CD4-positive, alpha-beta memory T cell (primary cell): ENCODE measurements at regions not wholly inside any gene's neighbourhood (a gene's known extent, or its start where the extent isn't known, plus 50 kb on each side); places are given as distances from the start of the nearest gene placed in this dataset.
"Not testable (repeated sequence)": the region's sequence is repeated elsewhere in the genome, so short reads cannot be mapped to it uniquely, and the experiment has no call there.

ENCODE experiments used
- CTCF ChIA-PET: fragments of 350-600 bp; sonication (Branson Sonifier 250); formaldehyde crosslinking; loops from one replicate; lab custom pipeline; 2021; ENCODE audit warnings: inconsistent platforms; ENCODE audit not compliant: partially characterized antibody; lab: Charles Lee
- POLR2A ChIA-PET: fragments of 350-600 bp; sonication (Branson Sonifier 250); formaldehyde crosslinking; loops from one replicate; lab custom pipeline; 2021; ENCODE audit not compliant: partially characterized antibody; lab: Charles Lee
- DNase-seq, 5 donors: peaks; one replicate each; pipeline versions ENCODE4 v3.0.0 to v3.0.0-alpha.2; 2020 to 2022; ENCODE audit warnings: mixed read lengths in 1 of 5
- H3K27ac ChIP-seq: one replicate; pipeline ENCODE4 v1.7.0; 2013; ENCODE audit warnings: low read depth, low read length
- H3K27me3 ChIP-seq: 2 replicates; pipeline ENCODE4 v1.7.0; 2013; ENCODE audit warnings: mild to moderate bottlenecking, low read length, moderate library complexity; ENCODE audit not compliant: insufficient read depth
- H3K36me3 ChIP-seq: 2 replicates; pipeline ENCODE4 v1.7.0; 2013; ENCODE audit warnings: mild to moderate bottlenecking, low read length, moderate library complexity; ENCODE audit not compliant: insufficient read depth
- H3K4me1 ChIP-seq: 2 replicates; pipeline ENCODE4 v1.7.0; 2013; ENCODE audit warnings: mild to moderate bottlenecking, low read length, moderate library complexity; ENCODE audit not compliant: insufficient read depth
- H3K4me3 ChIP-seq, 2 donors: one replicate each; pipeline ENCODE4 v1.7.0; 2013; ENCODE audit warnings: low read length in 2 of 2, mild to moderate bottlenecking in 1 of 2
- H3K9me3 ChIP-seq, 2 donors: one replicate each; pipeline ENCODE4 v1.7.0; 2013; ENCODE audit warnings: low read length in 2 of 2, control low read depth in 1 of 2; ENCODE audit not compliant: control insufficient read depth in 1 of 2
- H3K27ac Mint-ChIP-seq, 7 donors: one replicate each; pipeline ENCODE4 v1.8.0; 2020 to 2021; ENCODE audit warnings: mixed read lengths in 7 of 7, mild to moderate bottlenecking in 6 of 7, inconsistent platforms in 3 of 7, moderate library complexity in 3 of 7
- H3K27me3 Mint-ChIP-seq, 2 donors: one replicate each; pipeline ENCODE4 v1.8.0; 2020 to 2021; ENCODE audit warnings: mixed read lengths in 2 of 2
- H3K36me3 Mint-ChIP-seq, 2 donors: one replicate each; pipeline ENCODE4 v1.8.0; 2020 to 2021; ENCODE audit warnings: mixed read lengths in 2 of 2, inconsistent platforms in 1 of 2, mild to moderate bottlenecking in 1 of 2
- H3K4me1 Mint-ChIP-seq, 4 donors: one replicate each; pipeline ENCODE4 v1.8.0; 2020 to 2021; ENCODE audit warnings: mixed read lengths in 4 of 4, mild to moderate bottlenecking in 1 of 4
- H3K4me3 Mint-ChIP-seq, 8 donors: one replicate each; pipeline ENCODE4 v1.8.0; 2020 to 2021; ENCODE audit warnings: mixed read lengths in 8 of 8, mild to moderate bottlenecking in 7 of 8, moderate library complexity in 6 of 8, inconsistent platforms in 3 of 8
- H3K9me3 Mint-ChIP-seq, 8 donors: one replicate each; pipeline ENCODE4 v1.8.0; 2020 to 2021; ENCODE audit warnings: mixed read lengths in 8 of 8, mild to moderate bottlenecking in 5 of 8, inconsistent platforms in 3 of 8, moderate library complexity in 1 of 8
- intact Hi-C: fragments of 100-400 bp; cut with micrococcal nuclease; formaldehyde crosslinking; loops from one replicate; pipeline ENCODE4 v1.15.1; 2023

DNA sequence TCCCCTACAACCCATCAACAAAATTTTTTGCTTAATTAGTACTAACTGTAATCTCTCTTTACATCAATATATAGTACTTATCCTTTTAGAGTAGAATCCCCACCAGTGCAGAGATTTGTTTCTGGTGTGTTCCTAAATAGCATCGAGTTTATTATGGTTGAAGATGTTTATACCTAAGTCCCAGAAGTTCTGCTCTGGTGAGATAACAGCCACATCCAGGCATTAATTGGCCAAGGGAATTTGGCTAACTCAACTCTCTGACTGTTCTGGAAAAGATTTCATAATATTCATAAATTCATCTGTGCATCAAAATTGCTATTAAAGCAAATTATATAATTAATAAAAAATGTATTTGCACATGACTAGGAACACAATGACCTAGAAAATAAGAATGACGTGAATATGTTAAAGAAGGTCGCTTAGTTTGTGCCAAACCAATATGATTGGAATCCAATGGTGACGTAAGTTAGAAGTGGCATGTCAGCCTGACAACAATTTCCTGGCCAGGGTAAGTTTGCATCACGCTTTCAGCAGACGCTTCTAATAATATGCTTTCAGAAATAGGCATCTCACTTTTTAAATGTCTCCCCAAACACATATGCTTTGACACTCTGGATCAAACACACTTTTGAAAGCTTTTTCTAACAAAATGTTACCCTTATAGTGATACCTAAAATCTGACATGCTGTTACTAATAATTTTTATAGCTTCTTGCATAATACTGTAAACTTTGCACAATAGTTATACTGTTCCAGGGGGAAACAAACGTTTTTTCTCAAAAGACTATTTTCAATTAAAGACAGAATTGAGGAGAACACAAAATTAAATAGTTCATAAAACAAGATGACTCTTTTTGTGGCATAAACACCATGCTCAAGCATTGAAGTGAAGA, 236.7 kb downstream of the TENT5A start:
- no peak for DNase-seq
- Histone ChIP-seq H3K4me1 (no peaks in the 10 kb centered on the region), H3K27me3 (no peaks in the 10 kb centered on the region), H3K4me3 (no peak overlapping the region), H3K9me3 (no peaks in the 10 kb centered on the region), H3K27ac (no peak overlapping the region), H3K36me3 (no peaks in the 10 kb centered on the region)
- Mint-ChIP-seq H3K27ac (no peak overlapping the region), H3K27me3 (no peaks in the 10 kb centered on the region), H3K4me3 (no peak overlapping the region), H3K9me3 (peaks cover 0 to 12% (median 1%) of the 10 kb centered on the region in 8 donors), H3K4me1 (no peaks in the 10 kb centered on the region), H3K36me3 (no peaks in the 10 kb centered on the region)
- ChIA-PET CTCF (no interaction called here), POLR2A (no interaction called here)
- intact Hi-C loops: no loop called here

DNA sequence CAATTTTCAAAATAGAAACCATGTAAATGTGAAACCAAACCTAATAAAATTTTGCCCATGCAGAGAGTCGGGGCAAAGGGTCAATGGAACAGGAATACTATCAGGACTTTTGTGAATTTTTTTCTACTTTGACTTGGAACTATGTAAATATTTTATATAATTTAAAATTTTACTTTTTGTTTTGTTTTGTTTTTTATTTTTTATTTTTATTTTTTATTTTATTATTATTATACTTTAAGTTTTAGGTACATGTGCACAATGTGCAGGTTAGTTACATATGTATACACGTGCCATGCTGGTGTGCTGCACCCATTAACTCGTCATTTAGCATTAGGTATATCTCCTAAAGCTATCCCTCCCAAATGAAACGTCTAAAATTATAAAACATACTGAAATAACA, 238.3 kb downstream of the TENT5A start:
- intact Hi-C loops, H3K4me1 Mint-ChIP-seq: not testable (repeated sequence)

DNA sequence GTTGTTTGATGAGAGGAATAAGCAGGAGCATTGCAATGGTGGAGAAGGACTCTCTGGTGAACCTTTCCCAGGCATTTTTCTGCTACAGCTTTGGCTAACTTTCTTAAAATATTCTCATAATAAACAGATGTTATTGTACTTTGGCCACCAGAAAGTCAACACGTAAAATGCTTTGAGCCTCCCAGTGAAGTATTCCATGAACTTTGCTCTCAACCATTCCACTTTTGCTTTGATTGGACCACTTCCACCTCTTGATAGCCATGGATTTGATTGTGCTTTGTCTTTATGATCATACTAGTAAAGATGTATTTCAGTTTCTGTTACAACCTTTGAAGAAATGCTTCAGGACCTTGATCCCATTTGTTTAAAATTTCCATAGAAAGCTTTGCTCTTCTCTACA, 241.1 kb downstream of the TENT5A start:
- intact Hi-C loops: no loop called here
- H3K9me3 Mint-ChIP-seq: peaks cover 0 to 7% (median 4%) of the 10 kb centered on the region in 8 donors
- no peaks in the 10 kb centered on the region for H3K27me3 Mint-ChIP-seq
- H3K4me1 Mint-ChIP-seq: no peaks in the 10 kb centered on the region
- no peak overlapping the region for H3K4me3 ChIP-seq
- CTCF ChIA-PET: no interaction called here
- no peak overlapping the region for H3K4me3 Mint-ChIP-seq
- no peaks in the 10 kb centered on the region for H3K4me1 ChIP-seq
- no peaks in the 10 kb centered on the region for H3K36me3 Mint-ChIP-seq
- no peaks in the 10 kb centered on the region for H3K9me3 ChIP-seq
- no peaks in the 10 kb centered on the region for H3K36me3 ChIP-seq
- DNase-seq: no peak
- H3K27me3 ChIP-seq: no peaks in the 10 kb centered on the region
- POLR2A ChIA-PET: no interaction called here
- no peak overlapping the region for H3K27ac ChIP-seq
- no peak overlapping the region for H3K27ac Mint-ChIP-seq

More for the DNA sequence above, 238.3 kb downstream of the TENT5A start:
- H3K36me3 ChIP-seq, CTCF ChIA-PET, H3K27me3 Mint-ChIP-seq, H3K4me3 ChIP-seq, DNase-seq, H3K27ac Mint-ChIP-seq, H3K4me1 ChIP-seq, H3K9me3 Mint-ChIP-seq, H3K27ac ChIP-seq, H3K27me3 ChIP-seq, POLR2A ChIA-PET, H3K4me3 Mint-ChIP-seq, H3K9me3 ChIP-seq, H3K36me3 Mint-ChIP-seq: not testable (repeated sequence)

DNA sequence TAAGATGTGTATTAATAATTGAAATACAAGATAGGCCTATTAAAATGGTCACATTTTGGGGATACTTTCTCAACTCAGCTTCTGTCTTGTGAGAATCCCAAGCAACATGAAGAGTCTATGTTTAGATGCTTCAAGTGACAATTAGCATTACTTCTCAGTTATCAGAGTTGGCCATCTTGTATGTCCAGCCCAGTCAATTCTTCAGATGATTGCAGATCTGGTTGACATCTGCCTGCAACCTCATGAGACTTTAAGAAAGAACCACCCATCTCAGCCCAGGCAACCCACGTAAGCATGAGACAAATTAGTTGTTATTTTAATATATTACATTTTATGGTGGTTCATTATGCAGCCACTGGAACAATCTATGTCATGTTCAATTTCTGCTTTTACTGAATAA, 256.5 kb downstream of the TENT5A start:
- Histone ChIP-seq H3K36me3 (no peaks in the 10 kb centered on the region), H3K9me3 (no peaks in the 10 kb centered on the region), H3K4me1 (no peaks in the 10 kb centered on the region), H3K27me3 (no peaks in the 10 kb centered on the region), H3K27ac (no peak overlapping the region), H3K4me3 (no peak overlapping the region)
- CTCF ChIA-PET: no interaction called here
- POLR2A ChIA-PET: no interaction called here
- no peaks in the 10 kb centered on the region for H3K27me3 Mint-ChIP-seq
- no peaks in the 10 kb centered on the region for H3K36me3 Mint-ChIP-seq
- no peak overlapping the region for H3K27ac Mint-ChIP-seq
- intact Hi-C loops: no loop called here
- no peaks in the 10 kb centered on the region for H3K4me1 Mint-ChIP-seq
- no peak overlapping the region for H3K4me3 Mint-ChIP-seq
- H3K9me3 Mint-ChIP-seq: peaks cover 0 to 20% (median 7%) of the 10 kb centered on the region in 8 donors
- no peak for DNase-seq

DNA sequence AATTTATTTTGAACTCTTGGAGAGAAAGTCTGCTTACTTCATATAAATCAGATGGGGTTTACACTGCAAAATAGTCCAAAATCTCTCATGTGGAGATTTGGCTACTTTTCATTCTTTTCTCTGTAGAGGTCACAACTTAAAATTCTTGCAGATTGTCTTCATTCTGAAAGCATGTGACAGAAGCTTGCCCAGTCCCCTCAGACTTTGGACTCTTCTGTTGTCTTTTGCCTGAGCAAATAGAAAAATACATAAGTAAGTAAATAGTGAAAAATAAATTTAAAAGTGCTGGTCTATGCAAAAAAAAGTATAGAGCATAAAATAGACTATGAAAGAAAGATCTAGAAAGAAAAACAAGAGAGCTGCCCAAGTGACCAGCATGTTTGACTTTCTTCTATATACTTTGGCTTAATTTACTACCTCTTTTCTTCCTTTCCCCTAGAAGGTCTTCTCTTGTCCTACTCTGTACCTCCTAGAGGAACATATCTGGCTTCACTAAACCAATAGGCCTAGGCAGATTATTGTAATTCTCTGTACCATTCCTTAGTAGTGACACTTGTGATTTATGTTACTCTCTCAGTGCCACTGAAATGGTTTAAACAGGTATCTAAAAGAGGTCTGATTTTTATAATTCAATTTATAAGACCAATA, 260.9 kb downstream of the TENT5A start:
- ChIA-PET CTCF (no interaction called here), POLR2A (no interaction called here)
- Mint-ChIP-seq H3K27me3 (no peaks in the 10 kb centered on the region), H3K4me3 (no peak overlapping the region), H3K36me3 (no peaks in the 10 kb centered on the region), H3K9me3 (peaks cover 0 to 12% (median under 1%) of the 10 kb centered on the region in 8 donors), H3K27ac (no peak overlapping the region), H3K4me1 (no peaks in the 10 kb centered on the region)
- Histone ChIP-seq H3K9me3 (no peaks in the 10 kb centered on the region), H3K4me3 (no peak overlapping the region), H3K4me1 (no peaks in the 10 kb centered on the region), H3K27ac (no peak overlapping the region), H3K36me3 (no peaks in the 10 kb centered on the region), H3K27me3 (no peaks in the 10 kb centered on the region)
- no peak for DNase-seq
- intact Hi-C loops: no loop called here

DNA sequence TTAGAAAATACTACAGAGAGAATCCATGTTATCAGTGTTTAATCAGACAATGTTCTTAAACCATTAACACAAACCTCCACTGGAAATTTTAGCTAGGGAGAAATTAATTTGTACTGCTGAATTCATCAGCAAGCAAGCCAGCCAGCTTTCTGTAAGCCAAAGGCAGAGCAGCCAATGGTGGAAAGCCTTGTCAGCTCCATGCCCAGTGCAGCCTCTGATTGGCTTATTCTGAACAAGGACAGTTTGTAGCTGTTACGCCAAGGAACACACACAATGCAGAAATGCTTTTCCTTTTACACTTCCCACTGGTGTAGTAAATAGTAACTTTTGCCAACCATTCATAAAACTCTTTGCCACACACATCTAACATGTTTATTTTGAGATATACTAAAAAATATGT, 265.0 kb downstream of the TENT5A start:
- H3K4me3 Mint-ChIP-seq: no peak overlapping the region
- CTCF ChIA-PET: no interaction called here
- no peak for DNase-seq

DNA sequence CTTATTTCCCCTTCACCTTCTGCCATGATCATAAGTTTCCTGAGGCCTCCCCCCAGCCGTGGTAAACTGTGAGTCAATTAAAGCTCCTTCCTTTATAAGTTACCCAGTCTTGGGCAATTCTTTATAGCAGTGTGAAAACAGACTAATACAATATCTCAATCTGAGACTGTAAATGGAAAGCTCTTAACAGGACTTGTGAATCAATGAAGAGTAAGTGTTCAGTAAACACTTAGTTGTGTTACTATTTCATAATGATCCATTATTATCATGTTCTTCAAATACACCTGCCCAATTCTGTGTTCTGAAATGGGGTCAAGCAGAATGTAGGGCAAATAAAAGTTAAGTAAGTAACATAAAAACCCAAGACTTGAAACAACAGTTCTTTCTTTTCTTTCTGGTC, 266.2 kb downstream of the TENT5A start:
- no peaks in the 10 kb centered on the region for H3K9me3 ChIP-seq
- no peaks in the 10 kb centered on the region for H3K36me3 ChIP-seq
- Mint-ChIP-seq H3K36me3 (no peaks in the 10 kb centered on the region), H3K4me1 (no peaks in the 10 kb centered on the region), H3K9me3 (peaks cover 0 to 5% (median under 1%) of the 10 kb centered on the region in 8 donors), H3K27me3 (no peaks in the 10 kb centered on the region), H3K4me3 (no peak overlapping the region), H3K27ac (no peak overlapping the region)
- H3K4me1 ChIP-seq: no peaks in the 10 kb centered on the region
- intact Hi-C loops: no loop called here
- DNase-seq: no peak
- no peaks in the 10 kb centered on the region for H3K27me3 ChIP-seq
- no peak overlapping the region for H3K27ac ChIP-seq
- H3K4me3 ChIP-seq: no peak overlapping the region
- ChIA-PET POLR2A (no interaction called here), CTCF (no interaction called here)

More for the DNA sequence above, 265.0 kb downstream of the TENT5A start:
- Histone ChIP-seq H3K36me3 (no peaks in the 10 kb centered on the region), H3K4me3 (no peak overlapping the region), H3K27ac (no peak overlapping the region), H3K4me1 (no peaks in the 10 kb centered on the region), H3K27me3 (no peaks in the 10 kb centered on the region), H3K9me3 (no peaks in the 10 kb centered on the region)
- POLR2A ChIA-PET: no interaction called here
- H3K27me3 Mint-ChIP-seq: no peaks in the 10 kb centered on the region
- H3K9me3 Mint-ChIP-seq: peaks cover 0 to 5% (median under 1%) of the 10 kb centered on the region in 8 donors
- H3K36me3 Mint-ChIP-seq: no peaks in the 10 kb centered on the region
- intact Hi-C loops: no loop called here
- no peaks in the 10 kb centered on the region for H3K4me1 Mint-ChIP-seq
- H3K27ac Mint-ChIP-seq: no peak overlapping the region
